ENCODE measurements at regions not wholly inside any gene's neighbourhood (a gene's known extent, or its start where the extent isn't known, plus 50 kb on each side); places are given as distances from the start of the nearest gene placed in this dataset.

- 90% methylated on average over 2 of the region's 2 CpGs for WGBS
- Histone ChIP-seq H3K4me1 (ENCODE audit: control insufficient read depth in 2 of 2, insufficient read depth in 2 of 2, low read length in 2 of 2) (no peaks in the 10 kb centered on the region), H3K4me3 (ENCODE audit: low read length in 2 of 2) (no peak overlapping the region), H3K9me3 (ENCODE audit: control insufficient read depth in 2 of 2, insufficient read depth in 1 of 2, low read length in 1 of 2) (no peaks in the 10 kb centered on the region), H3K27ac (ENCODE audit: low read depth in 1 of 2, low read length in 1 of 2) (no peak overlapping the region), H3K27me3 (ENCODE audit: control insufficient read depth in 2 of 2, insufficient read depth in 1 of 2, low read length in 1 of 2) (no peaks in the 10 kb centered on the region), H3K36me3 (ENCODE audit: control insufficient read depth in 2 of 2, insufficient read depth in 2 of 2, low read length in 1 of 2) (no peaks in the 10 kb centered on the region)
- no peak for DNase-seq (ENCODE audit: low read depth in 6 of 9, low spot score in 9 of 9)
Observed at GRCh38 chr2:182619276-182619675, 96.8 kb upstream of the DNAJC10 start.

- WGBS: 89% methylated on average over 1 of the region's 1 CpG
- DNase-seq (ENCODE audit: low read depth in 6 of 9, low spot score in 9 of 9): no peak
- Histone ChIP-seq H3K36me3 (ENCODE audit: control insufficient read depth in 2 of 2, insufficient read depth in 2 of 2, low read length in 1 of 2) (no peaks in the 10 kb centered on the region), H3K27me3 (ENCODE audit: control insufficient read depth in 2 of 2, insufficient read depth in 1 of 2, low read length in 1 of 2) (no peaks in the 10 kb centered on the region), H3K9me3 (ENCODE audit: control insufficient read depth in 2 of 2, insufficient read depth in 1 of 2, low read length in 1 of 2) (no peaks in the 10 kb centered on the region), H3K4me1 (ENCODE audit: control insufficient read depth in 2 of 2, insufficient read depth in 2 of 2, low read length in 2 of 2) (peaks cover 0 to 3% of the 10 kb centered on the region in 2 donors), H3K4me3 (ENCODE audit: low read length in 2 of 2) (no peak overlapping the region), H3K27ac (ENCODE audit: low read depth in 1 of 2, low read length in 1 of 2) (no peak overlapping the region)
Observed at GRCh38 chr2:182621191-182621590, 94.9 kb upstream of the DNAJC10 start.

- no peaks in the 10 kb centered on the region for H3K36me3 ChIP-seq (ENCODE audit: control insufficient read depth in 2 of 2, insufficient read depth in 2 of 2, low read length in 1 of 2)
- H3K4me1 ChIP-seq (ENCODE audit: control insufficient read depth in 2 of 2, insufficient read depth in 2 of 2, low read length in 2 of 2): peaks cover 0 to 3% of the 10 kb centered on the region in 2 donors
- no peak for DNase-seq (ENCODE audit: low read depth in 6 of 9, low spot score in 9 of 9)
- no peaks in the 10 kb centered on the region for H3K27me3 ChIP-seq (ENCODE audit: control insufficient read depth in 2 of 2, insufficient read depth in 1 of 2, low read length in 1 of 2)
- no peak overlapping the region for H3K27ac ChIP-seq (ENCODE audit: low read depth in 1 of 2, low read length in 1 of 2)
- H3K4me3 ChIP-seq (ENCODE audit: low read length in 2 of 2): no peak overlapping the region
- H3K9me3 ChIP-seq (ENCODE audit: control insufficient read depth in 2 of 2, insufficient read depth in 1 of 2, low read length in 1 of 2): no peaks in the 10 kb centered on the region
Observed at GRCh38 chr2:182621810-182622209, 94.2 kb upstream of the DNAJC10 start.

GRCh38 chr2:182622231-182622630 lies 93.8 kb upstream of the DNAJC10 start:
- H3K4me1 ChIP-seq (ENCODE audit: control insufficient read depth in 2 of 2, insufficient read depth in 2 of 2, low read length in 2 of 2): peaks cover 0 to 3% of the 10 kb centered on the region in 2 donors
- no peaks in the 10 kb centered on the region for H3K9me3 ChIP-seq (ENCODE audit: control insufficient read depth in 2 of 2, insufficient read depth in 1 of 2, low read length in 1 of 2)
- no peak overlapping the region for H3K4me3 ChIP-seq (ENCODE audit: low read length in 2 of 2)
- H3K36me3 ChIP-seq (ENCODE audit: control insufficient read depth in 2 of 2, insufficient read depth in 2 of 2, low read length in 1 of 2): no peaks in the 10 kb centered on the region
- H3K27ac ChIP-seq (ENCODE audit: low read depth in 1 of 2, low read length in 1 of 2): no peak overlapping the region
- WGBS: 92% methylated on average over 2 of the region's 2 CpGs
- H3K27me3 ChIP-seq (ENCODE audit: control insufficient read depth in 2 of 2, insufficient read depth in 1 of 2, low read length in 1 of 2): no peaks in the 10 kb centered on the region
- no peak for DNase-seq (ENCODE audit: low read depth in 6 of 9, low spot score in 9 of 9)

GRCh38 chr2:182625814-182626213 lies 90.2 kb upstream of the DNAJC10 start:
- no peak overlapping the region for H3K4me3 ChIP-seq (ENCODE audit: low read length in 2 of 2)
- 98% methylated on average over 1 of the region's 1 CpG for WGBS

GRCh38 chr2:182628916-182629315 lies 87.1 kb upstream of the DNAJC10 start:
- WGBS: 91% methylated on average over 3 of the region's 3 CpGs
- H3K4me1 ChIP-seq (ENCODE audit: control insufficient read depth in 2 of 2, insufficient read depth in 2 of 2, low read length in 2 of 2): peaks cover 0 to 3% of the 10 kb centered on the region in 2 donors

More at GRCh38 chr2:182625814-182626213, 90.2 kb upstream of the DNAJC10 start:
- Histone ChIP-seq H3K27ac (ENCODE audit: low read depth in 1 of 2, low read length in 1 of 2) (peak overlapping the region in 1 of 2 donors; percentile 18), H3K9me3 (ENCODE audit: control insufficient read depth in 2 of 2, insufficient read depth in 1 of 2, low read length in 1 of 2) (no peaks in the 10 kb centered on the region), H3K27me3 (ENCODE audit: control insufficient read depth in 2 of 2, insufficient read depth in 1 of 2, low read length in 1 of 2) (no peaks in the 10 kb centered on the region), H3K36me3 (ENCODE audit: control insufficient read depth in 2 of 2, insufficient read depth in 2 of 2, low read length in 1 of 2) (no peaks in the 10 kb centered on the region), H3K4me1 (ENCODE audit: control insufficient read depth in 2 of 2, insufficient read depth in 2 of 2, low read length in 2 of 2) (peaks cover 0 to 3% of the 10 kb centered on the region in 2 donors)
- peak in 4 of 9 donors; percentile 3 to 37 (median 10) for DNase-seq (ENCODE audit: low read depth in 6 of 9, low spot score in 9 of 9)

GRCh38 chr2:182630207-182630606 lies 85.8 kb upstream of the DNAJC10 start:
- 97% methylated on average over 1 of the region's 1 CpG for WGBS
- no peak overlapping the region for H3K4me3 ChIP-seq (ENCODE audit: low read length in 2 of 2)
- DNase-seq (ENCODE audit: low read depth in 6 of 9, low spot score in 9 of 9): no peak
- no peaks in the 10 kb centered on the region for H3K4me1 ChIP-seq (ENCODE audit: control insufficient read depth in 2 of 2, insufficient read depth in 2 of 2, low read length in 2 of 2)
- no peak overlapping the region for H3K27ac ChIP-seq (ENCODE audit: low read depth in 1 of 2, low read length in 1 of 2)
- no peaks in the 10 kb centered on the region for H3K36me3 ChIP-seq (ENCODE audit: control insufficient read depth in 2 of 2, insufficient read depth in 2 of 2, low read length in 1 of 2)
- no peaks in the 10 kb centered on the region for H3K9me3 ChIP-seq (ENCODE audit: control insufficient read depth in 2 of 2, insufficient read depth in 1 of 2, low read length in 1 of 2)
- no peaks in the 10 kb centered on the region for H3K27me3 ChIP-seq (ENCODE audit: control insufficient read depth in 2 of 2, insufficient read depth in 1 of 2, low read length in 1 of 2)

More at GRCh38 chr2:182628916-182629315, 87.1 kb upstream of the DNAJC10 start:
- Histone ChIP-seq H3K27me3 (ENCODE audit: control insufficient read depth in 2 of 2, insufficient read depth in 1 of 2, low read length in 1 of 2) (no peaks in the 10 kb centered on the region), H3K9me3 (ENCODE audit: control insufficient read depth in 2 of 2, insufficient read depth in 1 of 2, low read length in 1 of 2) (no peaks in the 10 kb centered on the region), H3K4me3 (ENCODE audit: low read length in 2 of 2) (no peak overlapping the region), H3K36me3 (ENCODE audit: control insufficient read depth in 2 of 2, insufficient read depth in 2 of 2, low read length in 1 of 2) (no peaks in the 10 kb centered on the region), H3K27ac (ENCODE audit: low read depth in 1 of 2, low read length in 1 of 2) (no peak overlapping the region)
- DNase-seq (ENCODE audit: low read depth in 6 of 9, low spot score in 9 of 9): no peak

GRCh38 chr2:182631299-182631698 lies 84.8 kb upstream of the DNAJC10 start:
- no peaks in the 10 kb centered on the region for H3K36me3 ChIP-seq (ENCODE audit: control insufficient read depth in 2 of 2, insufficient read depth in 2 of 2, low read length in 1 of 2)
- H3K9me3 ChIP-seq (ENCODE audit: control insufficient read depth in 2 of 2, insufficient read depth in 1 of 2, low read length in 1 of 2): no peaks in the 10 kb centered on the region
- H3K4me3 ChIP-seq (ENCODE audit: low read length in 2 of 2): no peak overlapping the region
- DNase-seq (ENCODE audit: low read depth in 6 of 9, low spot score in 9 of 9): no peak
- no peak overlapping the region for H3K27ac ChIP-seq (ENCODE audit: low read depth in 1 of 2, low read length in 1 of 2)
- 93% methylated on average over 3 of the region's 3 CpGs for WGBS
- H3K27me3 ChIP-seq (ENCODE audit: control insufficient read depth in 2 of 2, insufficient read depth in 1 of 2, low read length in 1 of 2): no peaks in the 10 kb centered on the region
- H3K4me1 ChIP-seq (ENCODE audit: control insufficient read depth in 2 of 2, insufficient read depth in 2 of 2, low read length in 2 of 2): no peaks in the 10 kb centered on the region

- 93% methylated on average over 3 of the region's 3 CpGs for WGBS
- H3K9me3 ChIP-seq (ENCODE audit: control insufficient read depth in 2 of 2, insufficient read depth in 1 of 2, low read length in 1 of 2): no peaks in the 10 kb centered on the region
Observed at GRCh38 chr2:182634386-182634785, 81.7 kb upstream of the DNAJC10 start.

GRCh38 chr2:182636699-182637098 lies 79.4 kb upstream of the DNAJC10 start:
- H3K36me3 ChIP-seq (ENCODE audit: control insufficient read depth in 2 of 2, insufficient read depth in 2 of 2, low read length in 1 of 2): no peaks in the 10 kb centered on the region
- no peaks in the 10 kb centered on the region for H3K27me3 ChIP-seq (ENCODE audit: control insufficient read depth in 2 of 2, insufficient read depth in 1 of 2, low read length in 1 of 2)
- H3K4me1 ChIP-seq (ENCODE audit: control insufficient read depth in 2 of 2, insufficient read depth in 2 of 2, low read length in 2 of 2): no peaks in the 10 kb centered on the region
- DNase-seq (ENCODE audit: low read depth in 6 of 9, low spot score in 9 of 9): no peak
- no peaks in the 10 kb centered on the region for H3K9me3 ChIP-seq (ENCODE audit: control insufficient read depth in 2 of 2, insufficient read depth in 1 of 2, low read length in 1 of 2)
- 96% methylated on average over 5 of the region's 5 CpGs for WGBS
- H3K27ac ChIP-seq (ENCODE audit: low read depth in 1 of 2, low read length in 1 of 2): no peak overlapping the region
- no peak overlapping the region for H3K4me3 ChIP-seq (ENCODE audit: low read length in 2 of 2)

More at GRCh38 chr2:182634386-182634785, 81.7 kb upstream of the DNAJC10 start:
- H3K27ac ChIP-seq (ENCODE audit: low read depth in 1 of 2, low read length in 1 of 2): no peak overlapping the region
- DNase-seq (ENCODE audit: low read depth in 6 of 9, low spot score in 9 of 9): no peak
- H3K27me3 ChIP-seq (ENCODE audit: control insufficient read depth in 2 of 2, insufficient read depth in 1 of 2, low read length in 1 of 2): no peaks in the 10 kb centered on the region
- no peak overlapping the region for H3K4me3 ChIP-seq (ENCODE audit: low read length in 2 of 2)
- no peaks in the 10 kb centered on the region for H3K4me1 ChIP-seq (ENCODE audit: control insufficient read depth in 2 of 2, insufficient read depth in 2 of 2, low read length in 2 of 2)
- H3K36me3 ChIP-seq (ENCODE audit: control insufficient read depth in 2 of 2, insufficient read depth in 2 of 2, low read length in 1 of 2): no peaks in the 10 kb centered on the region
